ENCODE measurements at regions not wholly inside any gene's neighbourhood (a gene's known extent, or its start where the extent isn't known, plus 50 kb on each side); places are given as distances from the start of the nearest gene placed in this dataset.
A peak's percentile ranks its signal among the peaks of the same experiment; 100 is the strongest.

- Mint-ChIP-seq H3K4me3 (no peak overlapping the region), H3K27me3 (ENCODE audit: low read depth) (peaks cover 23% of the 10 kb centered on the region), H3K9me3 (ENCODE audit: insufficient read depth) (no peaks in the 10 kb centered on the region), H3K27ac (no peak overlapping the region), H3K4me1 (ENCODE audit: low read depth) (no peaks in the 10 kb centered on the region), H3K36me3 (ENCODE audit: low read depth) (no peaks in the 10 kb centered on the region)
- POLR2A ChIA-PET, result no interaction called here
- DNase-seq (no peak), ATAC-seq (no peak)
- CTCF ChIA-PET, result interaction anchor here (1.1 to 1.2 kb wide), 2 partner anchors 15 to 36 kb away, joined by 3 read pairs; no protein-coding TSS in a partner anchor
Measured at GRCh38 chr6:14031516-14031915, 86.1 kb upstream of the CD83 start.

GRCh38 chr6:14035071-14035847 is 82.3 kb upstream of the CD83 start:
- Mint-ChIP-seq H3K9me3 (ENCODE audit: insufficient read depth) (no peaks in the 10 kb centered on the region), H3K4me3 (no peak overlapping the region), H3K27ac (no peak overlapping the region), H3K36me3 (ENCODE audit: low read depth) (no peaks in the 10 kb centered on the region), H3K27me3 (ENCODE audit: low read depth) (peaks cover 28% of the 10 kb centered on the region), H3K4me1 (ENCODE audit: low read depth) (peaks cover 2% of the 10 kb centered on the region)
- ATAC-seq (no peak), DNase-seq (no peak)
- POLR2A ChIA-PET, result no interaction called here
- CTCF ChIA-PET, result interaction anchor here (0.9 to 6.2 kb wide), 4 partner anchors 11 to 127 kb away, joined by 3 to 53 read pairs (median 4); no protein-coding TSS in a partner anchor

- Mint-ChIP-seq H3K36me3 (ENCODE audit: low read depth) (no peaks in the 10 kb centered on the region), H3K9me3 (ENCODE audit: insufficient read depth) (no peaks in the 10 kb centered on the region), H3K27ac (no peak overlapping the region), H3K27me3 (ENCODE audit: low read depth) (peaks cover 28% of the 10 kb centered on the region), H3K4me3 (no peak overlapping the region), H3K4me1 (ENCODE audit: low read depth) (peaks cover 2% of the 10 kb centered on the region)
- DNase-seq (no peak), ATAC-seq (no peak)
- CTCF ChIA-PET, result interaction anchor here (0.9 to 6.2 kb wide), 3 partner anchors 10 to 127 kb away, joined by 4 to 53 read pairs (median 4); no protein-coding TSS in a partner anchor
- POLR2A ChIA-PET, result no interaction called here
Measured at GRCh38 chr6:14035874-14036273, 81.7 kb upstream of the CD83 start.

GRCh38 chr6:14036911-14037310 is 80.7 kb upstream of the CD83 start:
- no peak overlapping the region for H3K27ac Mint-ChIP-seq
- ChIA-PET POLR2A (interaction anchor here (0.6 to 0.7 kb wide), 2 partner anchors 108 to 474 kb away, joined by 3 read pairs; no protein-coding TSS in a partner anchor), CTCF (interaction anchor here (1.0 to 6.2 kb wide), 6 partner anchors 9 to 163 kb away, joined by 3 to 53 read pairs (median 4); no protein-coding TSS in a partner anchor)
- no peaks in the 10 kb centered on the region for H3K9me3 Mint-ChIP-seq (ENCODE audit: insufficient read depth)
- H3K27me3 Mint-ChIP-seq (ENCODE audit: low read depth), result peaks cover 31% of the 10 kb centered on the region
- DNase-seq (no peak), ATAC-seq (no peak)
- no peak overlapping the region for H3K4me3 Mint-ChIP-seq
- H3K4me1 Mint-ChIP-seq (ENCODE audit: low read depth), result peaks cover 2% of the 10 kb centered on the region
- no peaks in the 10 kb centered on the region for H3K36me3 Mint-ChIP-seq (ENCODE audit: low read depth)

GRCh38 chr6:14037402-14038277 is 79.9 kb upstream of the CD83 start:
- POLR2A ChIA-PET, result interaction anchor here (0.7 kb wide), 1 partner anchor 474 kb away, joined by 3 read pairs; no protein-coding TSS in a partner anchor
- H3K4me3 Mint-ChIP-seq, result no peak overlapping the region
- no peaks in the 10 kb centered on the region for H3K36me3 Mint-ChIP-seq (ENCODE audit: low read depth)
- no peaks in the 10 kb centered on the region for H3K9me3 Mint-ChIP-seq (ENCODE audit: insufficient read depth)
- no peak overlapping the region for H3K27ac Mint-ChIP-seq
- ATAC-seq (no peak), DNase-seq (no peak)
- CTCF ChIA-PET, result interaction anchor here (1.0 to 6.2 kb wide), 7 partner anchors 9 to 164 kb away, joined by 3 to 53 read pairs (median 4); no protein-coding TSS in a partner anchor
- peaks cover 31% of the 10 kb centered on the region for H3K27me3 Mint-ChIP-seq (ENCODE audit: low read depth)
- peaks cover 2% of the 10 kb centered on the region for H3K4me1 Mint-ChIP-seq (ENCODE audit: low read depth)

- Mint-ChIP-seq H3K27me3 (ENCODE audit: low read depth) (peaks cover 32% of the 10 kb centered on the region), H3K27ac (no peak overlapping the region), H3K4me1 (ENCODE audit: low read depth) (peaks cover 2% of the 10 kb centered on the region), H3K36me3 (ENCODE audit: low read depth) (no peaks in the 10 kb centered on the region), H3K9me3 (ENCODE audit: insufficient read depth) (no peaks in the 10 kb centered on the region), H3K4me3 (no peak overlapping the region)
- no peak for ATAC-seq
- POLR2A ChIA-PET, result interaction anchor here (0.8 kb wide), 1 partner anchor 29 kb away, joined by 3 read pairs; no protein-coding TSS in a partner anchor
- CTCF ChIA-PET, result interaction anchor here (1.0 to 6.2 kb wide), 5 partner anchors 8 to 130 kb away, joined by 3 to 53 read pairs (median 7); no protein-coding TSS in a partner anchor
- no peak for DNase-seq
Measured at GRCh38 chr6:14038467-14039437, 78.8 kb upstream of the CD83 start.

GRCh38 chr6:14040042-14040441 is 77.5 kb upstream of the CD83 start:
- no peaks in the 10 kb centered on the region for H3K9me3 Mint-ChIP-seq (ENCODE audit: insufficient read depth)
- CTCF ChIA-PET, result interaction anchor here (1.0 to 6.2 kb wide), 2 partner anchors 6 to 27 kb away, joined by 3 to 53 read pairs; no protein-coding TSS in a partner anchor
- no peak overlapping the region for H3K27ac Mint-ChIP-seq
- ATAC-seq (no peak), DNase-seq (no peak)
- H3K27me3 Mint-ChIP-seq (ENCODE audit: low read depth), result peaks cover 29% of the 10 kb centered on the region
- H3K36me3 Mint-ChIP-seq (ENCODE audit: low read depth), result no peaks in the 10 kb centered on the region
- peaks cover 2% of the 10 kb centered on the region for H3K4me1 Mint-ChIP-seq (ENCODE audit: low read depth)
- H3K4me3 Mint-ChIP-seq, result no peak overlapping the region
- POLR2A ChIA-PET, result no interaction called here

- CTCF ChIA-PET, result interaction anchor here (0.6 to 7.5 kb wide), 33 partner anchors 9 to 337 kb away, joined by 3 to 101 read pairs (median 4); no protein-coding TSS in a partner anchor
- no peak overlapping the region for H3K4me3 Mint-ChIP-seq
- POLR2A ChIA-PET, result no interaction called here
- H3K27me3 Mint-ChIP-seq (ENCODE audit: low read depth), result peaks cover 33% of the 10 kb centered on the region
- peak; percentile 59 for DNase-seq
- H3K9me3 Mint-ChIP-seq (ENCODE audit: insufficient read depth), result no peaks in the 10 kb centered on the region
- ATAC-seq, result peak; percentile 65
- no peak overlapping the region for H3K27ac Mint-ChIP-seq
- H3K4me1 Mint-ChIP-seq (ENCODE audit: low read depth), result no peaks in the 10 kb centered on the region
- no peaks in the 10 kb centered on the region for H3K36me3 Mint-ChIP-seq (ENCODE audit: low read depth)
Measured at GRCh38 chr6:14046476-14047068, 71.0 kb upstream of the CD83 start.

GRCh38 chr6:14047151-14047740 is 70.3 kb upstream of the CD83 start:
- no peaks in the 10 kb centered on the region for H3K9me3 Mint-ChIP-seq (ENCODE audit: insufficient read depth)
- H3K27me3 Mint-ChIP-seq (ENCODE audit: low read depth), result peaks cover 33% of the 10 kb centered on the region
- POLR2A ChIA-PET, result no interaction called here
- H3K36me3 Mint-ChIP-seq (ENCODE audit: low read depth), result no peaks in the 10 kb centered on the region
- H3K4me3 Mint-ChIP-seq, result no peak overlapping the region
- DNase-seq, result no peak
- H3K27ac Mint-ChIP-seq, result no peak overlapping the region
- CTCF ChIA-PET, result interaction anchor here (0.8 to 7.5 kb wide), 13 partner anchors 8 to 173 kb away, joined by 3 to 101 read pairs (median 10); no protein-coding TSS in a partner anchor
- H3K4me1 Mint-ChIP-seq (ENCODE audit: low read depth), result no peaks in the 10 kb centered on the region
- no peak for ATAC-seq

- no peaks in the 10 kb centered on the region for H3K4me1 Mint-ChIP-seq (ENCODE audit: low read depth)
- POLR2A ChIA-PET, result no interaction called here
- no peak overlapping the region for H3K4me3 Mint-ChIP-seq
- H3K27me3 Mint-ChIP-seq (ENCODE audit: low read depth), result peaks cover 29% of the 10 kb centered on the region
- CTCF ChIA-PET, result interaction anchor here (1.4 to 7.5 kb wide), 4 partner anchors 12 to 141 kb away, joined by 3 to 101 read pairs (median 42); no protein-coding TSS in a partner anchor
- H3K27ac Mint-ChIP-seq, result no peak overlapping the region
- ATAC-seq (no peak), DNase-seq (no peak)
- no peaks in the 10 kb centered on the region for H3K36me3 Mint-ChIP-seq (ENCODE audit: low read depth)
- H3K9me3 Mint-ChIP-seq (ENCODE audit: insufficient read depth), result no peaks in the 10 kb centered on the region
Measured at GRCh38 chr6:14048837-14049236, 68.7 kb upstream of the CD83 start.

All from activated CD8-positive, alpha-beta T cell treated with anti-CD3 and anti-CD28 coated beads, Interleukin-2, amount 10 ng/mL, durations not matched to agents 7 days and 5 days (primary cell).